ENCODE measurements at regions not wholly inside any gene's neighbourhood (a gene's known extent, or its start where the extent isn't known, plus 50 kb on each side); places are given as distances from the start of the nearest gene placed in this dataset.

DNA sequence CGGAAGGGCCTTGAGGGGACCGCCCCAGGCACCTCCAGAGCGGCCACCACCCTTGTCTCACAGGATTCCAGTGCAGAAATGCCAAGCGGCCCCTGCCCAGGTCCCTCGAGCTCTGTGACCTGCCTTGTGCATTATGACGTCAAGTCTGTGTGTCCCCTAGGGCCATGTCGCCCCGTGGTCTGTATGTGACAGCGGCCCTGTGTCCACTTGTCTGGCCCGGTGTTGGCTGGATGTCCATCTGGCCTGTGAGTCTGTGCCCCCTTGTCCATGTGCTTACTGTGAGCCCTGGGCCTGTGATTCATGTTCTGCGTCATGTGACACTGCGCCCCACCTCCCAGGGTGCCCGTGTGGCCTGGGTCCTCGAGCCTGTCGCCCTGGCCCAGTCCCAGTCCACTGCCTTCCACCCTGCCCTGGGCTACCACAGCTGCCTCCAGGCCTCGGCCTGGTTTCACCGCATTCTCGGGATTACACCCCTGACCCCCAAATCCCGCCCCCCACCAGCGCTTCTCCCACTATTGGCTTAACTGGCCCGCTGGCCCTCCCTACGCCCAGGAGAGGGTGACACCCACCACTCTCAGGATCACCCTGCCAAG lies 66.6 kb upstream of the ZNF722 start:
- TF ChIP-seq, protein P1, sequence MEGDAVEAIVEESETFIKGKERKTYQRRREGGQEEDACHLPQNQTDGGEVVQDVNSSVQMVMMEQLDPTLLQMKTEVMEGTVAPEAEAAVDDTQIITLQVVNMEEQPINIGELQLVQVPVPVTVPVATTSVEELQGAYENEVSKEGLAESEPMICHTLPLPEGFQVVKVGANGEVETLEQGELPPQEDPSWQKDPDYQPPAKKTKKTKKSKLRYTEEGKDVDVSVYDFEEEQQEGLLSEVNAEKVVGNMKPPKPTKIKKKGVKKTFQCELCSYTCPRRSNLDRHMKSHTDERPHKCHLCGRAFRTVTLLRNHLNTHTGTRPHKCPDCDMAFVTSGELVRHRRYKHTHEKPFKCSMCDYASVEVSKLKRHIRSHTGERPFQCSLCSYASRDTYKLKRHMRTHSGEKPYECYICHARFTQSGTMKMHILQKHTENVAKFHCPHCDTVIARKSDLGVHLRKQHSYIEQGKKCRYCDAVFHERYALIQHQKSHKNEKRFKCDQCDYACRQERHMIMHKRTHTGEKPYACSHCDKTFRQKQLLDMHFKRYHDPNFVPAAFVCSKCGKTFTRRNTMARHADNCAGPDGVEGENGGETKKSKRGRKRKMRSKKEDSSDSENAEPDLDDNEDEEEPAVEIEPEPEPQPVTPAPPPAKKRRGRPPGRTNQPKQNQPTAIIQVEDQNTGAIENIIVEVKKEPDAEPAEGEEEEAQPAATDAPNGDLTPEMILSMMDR (IDR thresholded peaks at IDR 0.05), result no peak
- no peak for TF ChIP-seq POLR2AphosphoS5 (IDR thresholded peaks at IDR 0.05)
